PC-3 (cell line): ENCODE measurements at regions not wholly inside any gene's neighbourhood (a gene's known extent, or its start where the extent isn't known, plus 50 kb on each side); places are given as distances from the start of the nearest gene placed in this dataset.

Experiments used
- ATAC-seq: fragments of 200-7000 bp; cut with Tn5 transposase; 2 replicates; pipeline ENCODE4 v1.9.1; 2020; ENCODE audit warnings: mild to moderate bottlenecking, moderate library complexity
- BruUV-seq: library from RNA; stranded (reverse); fragments of 400-500 nt; replicated peaks from 2 replicates; lab custom pipeline; 2021; lab: Mats Ljungman, UMichigan
- CTCF ChIA-PET: fragments of 300-600 bp; sonication (Branson Sonifier 250); formaldehyde crosslinking; loops from one replicate; lab custom pipeline; 2022; ENCODE audit warnings: antibody characterized with exemption; lab: Charles Lee
- POLR2A ChIA-PET: fragments of 300-600 bp; sonication (Branson Sonifier 250); formaldehyde crosslinking; loops from one replicate; lab custom pipeline; 2022; ENCODE audit warnings: antibody characterized with exemption; ENCODE audit not compliant: unreplicated experiment; lab: Charles Lee
- DNase-seq: peaks from one replicate; pipeline ENCODE4 v3.0.0-alpha.2; 2015
- H2AFZ ChIP-seq: fragments of 300-600 bp; sonication (generic); 2 replicates; pipeline ENCODE4 v1.6.0; 2016; ENCODE audit warnings: antibody characterized with exemption, low read length
- H3F3A ChIP-seq: fragments of 300-600 bp; sonication (generic); one replicate; pipeline ENCODE4 v1.6.0; 2017; ENCODE audit warnings: antibody characterized with exemption, low read length, control low read depth, mild to moderate bottlenecking; ENCODE audit not compliant: unreplicated experiment
- H3K27ac ChIP-seq: fragments of 300-600 bp; sonication (generic); 2 replicates; pipeline ENCODE4 v1.5.1; 2016; ENCODE audit warnings: mild to moderate bottlenecking, low read length
- H3K27me3 ChIP-seq: fragments of 300-600 bp; sonication (generic); 2 replicates; pipeline ENCODE4 v1.6.1; 2016; ENCODE audit warnings: low read length, mixed read lengths
- H3K36me3 ChIP-seq: fragments of 300-600 bp; sonication (generic); 2 replicates; pipeline ENCODE4 v1.6.1; 2016; ENCODE audit warnings: low read depth, mixed run types, low read length, mixed read lengths
- H3K4me1 ChIP-seq: fragments of 300-600 bp; sonication (generic); 2 replicates; pipeline ENCODE4 v1.5.1; 2016; ENCODE audit warnings: low read length; ENCODE audit not compliant: insufficient read depth
- H3K4me2 ChIP-seq: fragments of 300-600 bp; sonication (generic); 2 replicates; pipeline ENCODE4 v1.6.0; 2016; ENCODE audit warnings: low read length
- H3K4me3 ChIP-seq: fragments of 300-600 bp; sonication (generic); 2 replicates; pipeline ENCODE4 v1.5.1; 2016; ENCODE audit warnings: mild to moderate bottlenecking, low read length, mixed read lengths
- H3K79me2 ChIP-seq: fragments of 300-600 bp; sonication (generic); 2 replicates; pipeline ENCODE4 v1.6.1; 2017; ENCODE audit warnings: low read length, mixed read lengths
- H3K9ac ChIP-seq: fragments of 300-600 bp; sonication (generic); 2 replicates; pipeline ENCODE4 v1.6.0; 2016; ENCODE audit warnings: mild to moderate bottlenecking, low read length
- H3K9me2 ChIP-seq: fragments of 300-600 bp; sonication (generic); replicated peaks from 2 replicates; pipeline ENCODE4 v1.6.1; 2016; ENCODE audit warnings: mixed run types, low read length, mixed read lengths
- H3K9me3 ChIP-seq: fragments of 300-600 bp; sonication (generic); 2 replicates; pipeline ENCODE4 v1.6.1; 2016; ENCODE audit warnings: low read length, mixed read lengths
- H4K20me1 ChIP-seq: fragments of 300-600 bp; sonication (generic); 2 replicates; pipeline ENCODE4 v1.6.1; 2016; ENCODE audit warnings: low read length, mixed read lengths
- CTCF ChIP-seq: fragments of 300-600 bp; sonication (generic); conservative IDR thresholded peaks from 2 replicates; pipeline ENCODE4 v1.5.1; 2017; ENCODE audit warnings: antibody characterized with exemption, low read depth, mild to moderate bottlenecking, low read length
- EZH2 ChIP-seq: fragments of 300-600 bp; sonication (generic); IDR thresholded peaks from one replicate; pipeline ENCODE4 v1.6.1; 2017; ENCODE audit warnings: antibody characterized with exemption, mild to moderate bottlenecking, low read length; ENCODE audit not compliant: unreplicated experiment
- EZH2phosphoT487 ChIP-seq: fragments of 300-600 bp; sonication (generic); IDR thresholded peaks from 2 replicates; pipeline ENCODE4 v1.6.1; 2018; ENCODE audit warnings: mild to moderate bottlenecking, antibody characterized with exemption, low read length, borderline replicate concordance
- intact Hi-C: fragments of 100-400 bp; cut with micrococcal nuclease; formaldehyde crosslinking; loops from 2 replicates; pipeline ENCODE4 v1.9.0; 2023

GRCh38 chr9:29958469-29958868 lies 2385.2 kb upstream of the C9orf72 start:
- TF ChIP-seq EZH2phosphoT487 (no peak), CTCF (no peak), EZH2 (no peak)
- no peaks in the 10 kb centered on the region for H3K79me2 ChIP-seq
- H3K9me3 ChIP-seq: no peaks in the 10 kb centered on the region
- no peaks in the 10 kb centered on the region for H3K4me1 ChIP-seq
- H3F3A ChIP-seq: no peaks in the 10 kb centered on the region
- H3K27ac ChIP-seq: no peak overlapping the region
- intact Hi-C loops: no loop called here
- H3K4me3 ChIP-seq: no peak overlapping the region
- no peak overlapping the region for H3K4me2 ChIP-seq
- no peaks in the 10 kb centered on the region for H3K9me2 ChIP-seq
- ATAC-seq (no peak), DNase-seq (no peak)
- no TSS peak for BruUV-seq
- ChIA-PET CTCF (interaction anchor here (0.6 kb wide), 1 partner anchor 608 kb away, joined by 3 read pairs; no protein-coding TSS in a partner anchor), POLR2A (interaction anchor here (0.6 kb wide), 1 partner anchor 23 kb away, joined by 19 read pairs; no protein-coding TSS in a partner anchor)
- no peak overlapping the region for H3K9ac ChIP-seq
- no peaks in the 10 kb centered on the region for H3K36me3 ChIP-seq
- no peaks in the 10 kb centered on the region for H3K27me3 ChIP-seq
- H4K20me1 ChIP-seq: no peaks in the 10 kb centered on the region
- no peak overlapping the region for H2AFZ ChIP-seq

GRCh38 chr9:29965834-29966233 lies 2392.6 kb upstream of the C9orf72 start:
- H3F3A ChIP-seq: no peaks in the 10 kb centered on the region
- H2AFZ ChIP-seq: no peak overlapping the region
- H3K79me2 ChIP-seq: no peaks in the 10 kb centered on the region
- H3K9me3 ChIP-seq: no peaks in the 10 kb centered on the region
- no peak overlapping the region for H3K4me3 ChIP-seq
- H3K4me1 ChIP-seq: no peaks in the 10 kb centered on the region
- CTCF ChIA-PET: no interaction called here
- intact Hi-C loops: no loop called here
- no peak overlapping the region for H3K4me2 ChIP-seq
- no peak for TF ChIP-seq EZH2phosphoT487
- no peak for TF ChIP-seq CTCF
- TF ChIP-seq EZH2: no peak
- no peaks in the 10 kb centered on the region for H3K9me2 ChIP-seq
- no peak overlapping the region for H3K9ac ChIP-seq
- DNase-seq: no peak
- BruUV-seq: no TSS peak
- no peak for ATAC-seq
- POLR2A ChIA-PET: no interaction called here
- no peaks in the 10 kb centered on the region for H3K36me3 ChIP-seq
- no peaks in the 10 kb centered on the region for H3K27me3 ChIP-seq
- no peak overlapping the region for H3K27ac ChIP-seq
- no peaks in the 10 kb centered on the region for H4K20me1 ChIP-seq

- Histone ChIP-seq H3K4me2 (no peak overlapping the region), H3K4me3 (no peak overlapping the region), H3F3A (no peaks in the 10 kb centered on the region), H3K4me1 (no peaks in the 10 kb centered on the region), H3K27me3 (no peaks in the 10 kb centered on the region), H3K9me2 (no peaks in the 10 kb centered on the region), H3K9ac (no peak overlapping the region), H3K9me3 (no peaks in the 10 kb centered on the region), H4K20me1 (no peaks in the 10 kb centered on the region), H3K27ac (no peak overlapping the region), H3K36me3 (no peaks in the 10 kb centered on the region), H2AFZ (no peak overlapping the region), H3K79me2 (no peaks in the 10 kb centered on the region)
- CTCF ChIA-PET: no interaction called here
- POLR2A ChIA-PET: no interaction called here
- no TSS peak for BruUV-seq
- intact Hi-C loops: no loop called here
- peak; percentile 35 for DNase-seq
- ATAC-seq: peak; percentile 67
- TF ChIP-seq EZH2phosphoT487: no peak
- no peak for TF ChIP-seq EZH2
- no peak for TF ChIP-seq CTCF
Measured at GRCh38 chr9:29966247-29966646, 2393.0 kb upstream of the C9orf72 start.
